ENCODE measurements at regions not wholly inside any gene's neighbourhood (a gene's known extent, or its start where the extent isn't known, plus 50 kb on each side); places are given as distances from the start of the nearest gene placed in this dataset.

GRCh38 chr5:3377176-3377575 lies 218.5 kb upstream of the IRX1 start:
- Histone ChIP-seq H3K4me1 (replicated peaks; ENCODE audit: insufficient read depth) (no peaks in the 10 kb centered on the region), H3K27ac (no peak overlapping the region), H3F3A (ENCODE audit: insufficient read depth, low read depth) (no peaks in the 10 kb centered on the region), H4K20me1 (ENCODE audit: insufficient read depth) (no peaks in the 10 kb centered on the region), H3K9me2 (ENCODE audit: insufficient read depth) (0 out of 2 replicates have a peak, but pooled peaks cover 3% of the 10 kb centered on the region), H3K79me2 (ENCODE audit: low read depth) (no peaks in the 10 kb centered on the region), H3K27me3 (ENCODE audit: insufficient read depth, low read depth) (peaks cover 39% of the 10 kb centered on the region), H3K4me2 (no peak overlapping the region), H3K9me3 (ENCODE audit: insufficient read depth, low read depth) (no peaks in the 10 kb centered on the region; the same call in 1 of the 2 replicates), H3K4me3 (no peak overlapping the region), H3K36me3 (ENCODE audit: low read depth) (no peaks in the 10 kb centered on the region), H2AFZ (no peak overlapping the region)
- BruUV-seq (replicated peaks) = no TSS peak
- intact Hi-C loops (cut with micrococcal nuclease; ENCODE audit: unreplicated experiment) = no loop called here
- TF ChIP-seq CTCF (conservative IDR thresholded peaks at IDR 0.05) = no peak
- TF ChIP-seq EZH2 (IDR thresholded peaks at IDR 0.05; ENCODE audit: low read depth) = no peak
- CTCF ChIA-PET = no interaction called here
- DNase-seq = no peak
- POLR2A ChIA-PET (ENCODE audit: unreplicated experiment) = no interaction called here

- no peak overlapping the region for H2AFZ ChIP-seq
- intact Hi-C loops (cut with micrococcal nuclease; ENCODE audit: unreplicated experiment) = no loop called here
- no peak overlapping the region for H3K4me3 ChIP-seq
- no peaks in the 10 kb centered on the region for H3K79me2 ChIP-seq (ENCODE audit: low read depth)
- no peak for TF ChIP-seq CTCF (conservative IDR thresholded peaks at IDR 0.05)
- TF ChIP-seq EZH2 (IDR thresholded peaks at IDR 0.05; ENCODE audit: low read depth) = no peak
- H3K9me3 ChIP-seq (ENCODE audit: insufficient read depth, low read depth) = no peaks in the 10 kb centered on the region; the same call in 1 of the 2 replicates
- CTCF ChIA-PET = interaction anchor here (0.5 kb wide), 1 partner anchor 596 kb away, joined by 11 read pairs; no protein-coding TSS in a partner anchor
- POLR2A ChIA-PET (ENCODE audit: unreplicated experiment) = no interaction called here
- no peak for DNase-seq
- no peaks in the 10 kb centered on the region for H3K4me1 ChIP-seq (replicated peaks; ENCODE audit: insufficient read depth)
- BruUV-seq (replicated peaks) = no TSS peak
- peaks cover 36% of the 10 kb centered on the region for H3K27me3 ChIP-seq (ENCODE audit: insufficient read depth, low read depth)
- H3K4me2 ChIP-seq = no peak overlapping the region
- H3F3A ChIP-seq (ENCODE audit: insufficient read depth, low read depth) = no peaks in the 10 kb centered on the region
- H4K20me1 ChIP-seq (ENCODE audit: insufficient read depth) = no peaks in the 10 kb centered on the region
- H3K36me3 ChIP-seq (ENCODE audit: low read depth) = no peaks in the 10 kb centered on the region
- no peak overlapping the region for H3K27ac ChIP-seq
- 0 out of 2 replicates have a peak, but pooled peaks cover 6% of the 10 kb centered on the region for H3K9me2 ChIP-seq (ENCODE audit: insufficient read depth)
These were observed 219.0 kb upstream of the IRX1 start for GRCh38 chr5:3376611-3377010.

- CTCF ChIA-PET = no interaction called here
- intact Hi-C loops (cut with micrococcal nuclease; ENCODE audit: unreplicated experiment) = no loop called here
- DNase-seq = no peak
- Histone ChIP-seq H4K20me1 (ENCODE audit: insufficient read depth) (no peaks in the 10 kb centered on the region), H3K4me3 (no peak overlapping the region), H3K9me2 (ENCODE audit: insufficient read depth) (0 out of 2 replicates have a peak, but pooled peaks cover 9% of the 10 kb centered on the region), H3K79me2 (ENCODE audit: low read depth) (no peaks in the 10 kb centered on the region), H3K27ac (no peak overlapping the region), H3K9me3 (ENCODE audit: insufficient read depth, low read depth) (no peaks in the 10 kb centered on the region; the same call in 1 of the 2 replicates), H3K27me3 (ENCODE audit: insufficient read depth, low read depth) (peaks cover 28% of the 10 kb centered on the region), H3K4me1 (replicated peaks; ENCODE audit: insufficient read depth) (no peaks in the 10 kb centered on the region), H2AFZ (no peak overlapping the region), H3F3A (ENCODE audit: insufficient read depth, low read depth) (no peaks in the 10 kb centered on the region), H3K36me3 (ENCODE audit: low read depth) (no peaks in the 10 kb centered on the region), H3K4me2 (no peak overlapping the region)
- POLR2A ChIA-PET (ENCODE audit: unreplicated experiment) = no interaction called here
- BruUV-seq (replicated peaks) = no TSS peak
- TF ChIP-seq EZH2 (IDR thresholded peaks at IDR 0.05; ENCODE audit: low read depth) (no peak), CTCF (conservative IDR thresholded peaks at IDR 0.05) (no peak)
These were observed 219.9 kb upstream of the IRX1 start for GRCh38 chr5:3375586-3376311.
